Body of pancreas (tissue), 4 donors: ENCODE measurements at regions not wholly inside any gene's neighbourhood (a gene's known extent, or its start where the extent isn't known, plus 50 kb on each side); places are given as distances from the start of the nearest gene placed in this dataset.

Source experiments
- ATAC-seq: fragments of 150-250 bp; one replicate; pipeline ENCODE4 v1.9.1; 2016
- DNase-seq, 4 donors: peaks; one replicate each; pipeline ENCODE4 v3.0.0-alpha.2; 2019
- H3K27ac ChIP-seq, 4 donors: fragments of 200-600 bp; sonication (generic); 1 replicate in 3 of 4; 2 replicates in 1 of 4; pipeline versions ENCODE4 v1.5.1 to v1.6.1; 2016 to 2019; ENCODE audit warnings: mild to moderate bottlenecking in 1 of 4, mixed read lengths in 1 of 4, moderate library complexity in 1 of 4
- H3K27me3 ChIP-seq, 2 donors: fragments of 200-600 bp; sonication (generic); one replicate each; pipeline ENCODE4 v1.6.0; 2016; ENCODE audit warnings: mild to moderate bottlenecking in 1 of 2
- H3K36me3 ChIP-seq, 2 donors: fragments of 200-600 bp; sonication (generic); replicated peaks in 1 of 2; 2 replicates each; pipeline ENCODE4 v1.5.1; 2016; ENCODE audit warnings: low read depth in 2 of 2; ENCODE audit not compliant: insufficient read depth in 1 of 2
- H3K4me1 ChIP-seq: fragments of 200-600 bp; sonication (generic); one replicate; pipeline ENCODE4 v1.6.0; 2016
- H3K4me3 ChIP-seq, 2 donors: fragments of 200-600 bp; sonication (generic); 1 replicate in 1 of 2; 2 replicates in 1 of 2; pipeline ENCODE4 v1.5.1; 2016 to 2019
- H3K9me3 ChIP-seq, 3 donors: fragments of 200-600 bp; sonication (generic); 1 replicate in 2 of 3; 2 replicates in 1 of 3; pipeline ENCODE4 v1.5.1; 2016
- POLR2A ChIP-seq, 3 donors: fragments of 450-650 bp; IDR thresholded peaks; one replicate each; pipeline ENCODE4 v1.6.1; 2016; ENCODE audit warnings: antibody characterized with exemption in 3 of 3, mild to moderate bottlenecking in 2 of 3
- WGBS, 2 donors: methylation state at CpG; one replicate each; pipeline ENCODE4 v1.1.5; 2017; 5-methylcytosine and 5-hydroxymethylcytosine counted together
- intact Hi-C: fragments of 100-400 bp; cut with DNase I; formaldehyde crosslinking; loops from one replicate; pipeline ENCODE4 v1.15.1; 2023
- TF ChIP-seq, protein P1 (sequence below), 7 experiments: fragments of 450-650 bp in 4 of 7; fragments of 200-600 bp in 3 of 7; sonication (generic) in 3 of 7; IDR thresholded peaks; one replicate each; pipeline ENCODE4 v1.5.1; 2016 to 2019; ENCODE audit warnings: antibody characterized with exemption in 7 of 7

DNA sequence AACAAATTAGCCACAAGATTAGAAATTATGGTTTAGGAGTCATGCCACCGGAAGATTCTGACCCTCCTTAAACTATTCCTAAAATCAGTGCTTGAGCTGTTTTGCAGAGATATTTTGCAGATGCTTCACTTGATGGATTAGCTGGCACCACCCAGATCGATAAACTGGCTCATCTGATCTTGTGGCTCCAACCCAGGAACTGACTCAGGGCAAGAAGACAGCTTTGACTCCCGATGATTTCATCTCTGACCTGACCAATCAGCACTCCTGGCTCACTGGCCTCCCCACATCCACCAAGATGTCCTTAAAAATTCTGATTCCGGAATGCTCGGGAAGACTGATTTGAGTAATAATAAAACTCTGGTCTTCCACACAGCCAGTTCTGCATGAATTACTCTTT lies 221.6 kb downstream of the RHOU start:
- Histone ChIP-seq H3K9me3 (no peaks in the 10 kb centered on the region), H3K36me3 (no peaks in the 10 kb centered on the region), H3K4me1 (no peaks in the 10 kb centered on the region), H3K27ac (no peak overlapping the region), H3K4me3 (no peak overlapping the region), H3K27me3 (no peaks in the 10 kb centered on the region)
- intact Hi-C loops, result no loop called here
- ATAC-seq (no peak), DNase-seq (no peak)
- no peak for TF ChIP-seq POLR2A (IDR thresholded peaks at IDR 0.05)
- TF ChIP-seq, protein P1, sequence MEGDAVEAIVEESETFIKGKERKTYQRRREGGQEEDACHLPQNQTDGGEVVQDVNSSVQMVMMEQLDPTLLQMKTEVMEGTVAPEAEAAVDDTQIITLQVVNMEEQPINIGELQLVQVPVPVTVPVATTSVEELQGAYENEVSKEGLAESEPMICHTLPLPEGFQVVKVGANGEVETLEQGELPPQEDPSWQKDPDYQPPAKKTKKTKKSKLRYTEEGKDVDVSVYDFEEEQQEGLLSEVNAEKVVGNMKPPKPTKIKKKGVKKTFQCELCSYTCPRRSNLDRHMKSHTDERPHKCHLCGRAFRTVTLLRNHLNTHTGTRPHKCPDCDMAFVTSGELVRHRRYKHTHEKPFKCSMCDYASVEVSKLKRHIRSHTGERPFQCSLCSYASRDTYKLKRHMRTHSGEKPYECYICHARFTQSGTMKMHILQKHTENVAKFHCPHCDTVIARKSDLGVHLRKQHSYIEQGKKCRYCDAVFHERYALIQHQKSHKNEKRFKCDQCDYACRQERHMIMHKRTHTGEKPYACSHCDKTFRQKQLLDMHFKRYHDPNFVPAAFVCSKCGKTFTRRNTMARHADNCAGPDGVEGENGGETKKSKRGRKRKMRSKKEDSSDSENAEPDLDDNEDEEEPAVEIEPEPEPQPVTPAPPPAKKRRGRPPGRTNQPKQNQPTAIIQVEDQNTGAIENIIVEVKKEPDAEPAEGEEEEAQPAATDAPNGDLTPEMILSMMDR (IDR thresholded peaks at IDR 0.05), result no peak
- WGBS, 2 donors, result 85 to 89% methylated on average over 5 of the region's 5 CpGs

DNA sequence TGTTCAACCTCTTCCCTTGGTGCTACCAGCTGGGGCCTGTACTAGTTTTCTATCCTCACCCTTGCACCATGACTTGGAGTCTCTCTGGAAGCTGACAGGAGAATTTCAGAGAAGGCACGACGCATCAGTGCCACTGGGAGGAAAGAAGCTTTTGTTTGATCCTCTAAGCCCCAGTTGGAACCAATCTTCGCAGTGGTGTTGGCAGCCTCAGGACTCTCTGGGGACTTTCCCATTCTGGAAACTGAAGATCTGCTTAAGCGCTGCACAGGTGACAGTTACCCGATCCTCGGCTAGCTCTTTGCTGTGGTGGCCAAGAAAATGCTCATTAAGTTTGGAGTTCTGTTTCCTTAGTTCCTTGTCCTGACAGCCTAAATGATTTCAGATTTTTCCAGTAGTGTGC lies 222.3 kb downstream of the RHOU start:
- no peak for DNase-seq
- Histone ChIP-seq H3K27me3 (no peaks in the 10 kb centered on the region), H3K9me3 (no peaks in the 10 kb centered on the region), H3K36me3 (no peaks in the 10 kb centered on the region), H3K4me3 (no peak overlapping the region), H3K27ac (no peak overlapping the region), H3K4me1 (no peaks in the 10 kb centered on the region)
- TF ChIP-seq POLR2A (IDR thresholded peaks at IDR 0.05), result no peak
- TF ChIP-seq, protein P1 (IDR thresholded peaks at IDR 0.05), result no peak
- intact Hi-C loops, result no loop called here
- 76 to 78% methylated on average over 6 of the region's 6 CpGs for WGBS, 2 donors
- ATAC-seq, result no peak

DNA sequence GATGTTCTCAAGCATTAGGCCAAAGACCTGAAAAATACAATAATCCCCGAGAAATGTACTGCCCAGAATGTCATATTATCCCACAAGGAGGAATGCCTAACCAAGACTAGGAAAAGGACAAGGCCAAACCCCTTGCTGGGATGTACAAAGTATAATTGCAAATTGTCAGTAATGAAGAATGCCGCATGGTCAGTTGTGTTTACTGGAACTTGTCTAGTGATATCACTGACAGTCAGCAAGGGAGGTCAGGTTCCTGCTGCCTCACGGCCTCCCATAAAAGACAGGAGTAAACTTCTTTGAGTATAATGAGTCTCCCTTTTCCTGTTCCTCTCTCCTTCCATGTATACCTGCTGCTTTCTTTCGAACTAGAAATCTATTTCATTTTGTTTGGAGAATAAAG lies 222.8 kb downstream of the RHOU start:
- ATAC-seq (no peak), DNase-seq (no peak)
- TF ChIP-seq, protein P1 (IDR thresholded peaks at IDR 0.05), result no peak
- no peak for TF ChIP-seq POLR2A (IDR thresholded peaks at IDR 0.05)
- H3K27me3 ChIP-seq, result no peaks in the 10 kb centered on the region
- intact Hi-C loops, result no loop called here
- 88% methylated on average over 4 of the region's 4 CpGs for WGBS, 2 donors
- no peak overlapping the region for H3K4me3 ChIP-seq
- H3K27ac ChIP-seq, result no peak overlapping the region
- no peaks in the 10 kb centered on the region for H3K9me3 ChIP-seq
- no peaks in the 10 kb centered on the region for H3K36me3 ChIP-seq
- H3K4me1 ChIP-seq, result no peaks in the 10 kb centered on the region

DNA sequence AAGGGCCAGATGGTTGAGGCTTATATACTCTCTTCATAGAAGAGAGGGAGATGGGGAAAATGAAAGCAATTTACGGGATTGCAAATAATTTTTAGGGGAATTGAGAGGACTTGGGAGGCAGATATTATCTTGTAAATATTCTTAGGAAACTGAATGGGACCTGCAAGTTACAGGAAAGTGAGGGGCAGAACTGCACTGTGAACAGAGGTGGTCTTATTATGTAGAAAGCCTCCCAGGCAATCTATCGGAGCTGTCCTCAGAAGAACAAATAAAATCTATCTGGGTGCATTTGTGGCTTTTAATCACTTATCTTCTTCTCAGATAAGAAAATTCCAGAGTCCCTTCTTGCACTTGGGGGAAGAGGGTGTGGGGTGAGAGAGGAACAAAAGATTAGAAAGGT lies 223.5 kb downstream of the RHOU start:
- H3K36me3 ChIP-seq, result no peaks in the 10 kb centered on the region
- 74 to 77% methylated on average over 2 of the region's 2 CpGs for WGBS, 2 donors
- H3K27me3 ChIP-seq, result no peaks in the 10 kb centered on the region
- peaks cover 4% of the 10 kb centered on the region for H3K4me1 ChIP-seq
- H3K27ac ChIP-seq, result no peak overlapping the region
- no peaks in the 10 kb centered on the region for H3K9me3 ChIP-seq
- H3K4me3 ChIP-seq, result no peak overlapping the region
- TF ChIP-seq, protein P1 (IDR thresholded peaks at IDR 0.05), result no peak
- TF ChIP-seq POLR2A (IDR thresholded peaks at IDR 0.05), result no peak
- DNase-seq (no peak), ATAC-seq (no peak)
- intact Hi-C loops, result no loop called here

DNA sequence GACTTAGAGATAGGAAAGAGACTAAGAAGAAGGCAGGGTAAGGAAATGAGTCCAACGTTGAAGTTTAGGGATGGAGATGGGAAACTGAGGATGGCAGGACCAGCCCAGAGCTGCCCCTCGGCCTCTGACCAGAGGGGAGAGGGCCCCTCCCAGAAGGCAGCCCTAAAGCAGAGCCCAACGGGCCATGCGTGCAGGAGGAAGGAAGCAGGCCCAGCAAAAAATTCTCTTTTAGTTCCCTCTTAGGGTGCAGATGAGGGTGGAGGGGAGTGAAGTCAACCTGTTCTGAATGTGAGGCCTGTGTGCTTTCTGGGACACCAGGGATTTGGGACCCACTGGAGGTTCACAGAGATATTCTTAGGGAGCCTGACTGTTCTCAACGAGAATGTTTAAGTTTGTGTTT lies 225.4 kb downstream of the RHOU start:
- DNase-seq, result no peak
- no peaks in the 10 kb centered on the region for H3K9me3 ChIP-seq
- intact Hi-C loops, result no loop called here
- H3K4me1 ChIP-seq, result peaks cover 6% of the 10 kb centered on the region
- H3K36me3 ChIP-seq, result no peaks in the 10 kb centered on the region
- 75 to 79% methylated on average over 5 of the region's 5 CpGs for WGBS, 2 donors
- no peak overlapping the region for H3K4me3 ChIP-seq
- no peak overlapping the region for H3K27ac ChIP-seq
- no peak for TF ChIP-seq POLR2A (IDR thresholded peaks at IDR 0.05)
- TF ChIP-seq, protein P1 (IDR thresholded peaks at IDR 0.05), result no peak
- H3K27me3 ChIP-seq, result no peaks in the 10 kb centered on the region
- ATAC-seq, result no peak
